ENCODE measurements at regions not wholly inside any gene's neighbourhood (a gene's known extent, or its start where the extent isn't known, plus 50 kb on each side); places are given as distances from the start of the nearest gene placed in this dataset.
A peak's percentile ranks its signal among the peaks of the same experiment; 100 is the strongest.

DNA sequence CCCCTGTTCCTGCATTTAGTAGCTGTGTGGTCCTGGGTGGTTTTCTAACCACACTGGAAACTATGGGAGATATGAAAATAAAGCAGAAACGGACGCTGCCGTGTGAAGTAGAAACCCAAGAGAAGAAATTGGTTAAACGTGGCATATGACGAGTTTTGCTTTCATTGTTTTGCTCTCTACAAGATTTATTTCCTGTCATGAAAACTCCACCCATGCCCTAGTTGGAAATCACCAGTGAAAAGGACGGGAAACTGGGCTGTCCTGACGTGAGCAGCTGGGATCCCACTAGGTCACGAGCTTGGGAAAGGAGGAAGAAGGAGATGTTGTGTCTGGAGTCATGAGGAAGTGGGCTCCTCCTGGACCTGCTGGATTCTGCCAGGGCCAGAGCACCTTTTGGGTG is 120.8 kb upstream of the GADD45A start:
- H3K4me1 ChIP-seq = no peaks in the 10 kb centered on the region
- DNase-seq (ENCODE audit: low spot score) = no peak
- no peaks in the 10 kb centered on the region for H3K27me3 ChIP-seq
- peaks cover 2% of the 10 kb centered on the region for H3K9me3 Mint-ChIP-seq
- H3K79me2 ChIP-seq (ENCODE audit: low read depth) = no peaks in the 10 kb centered on the region
- peak overlapping the region; percentile 66 for H3K27ac Mint-ChIP-seq
- H3K9me3 ChIP-seq (ENCODE audit: low read depth) = no peaks in the 10 kb centered on the region
- no peak overlapping the region for H3K27ac ChIP-seq
- no peak overlapping the region for H3K4me3 Mint-ChIP-seq
- H3K9ac ChIP-seq = no peak overlapping the region
- H3K4me1 Mint-ChIP-seq = peaks cover 4% of the 10 kb centered on the region
- H3K36me3 ChIP-seq = no peaks in the 10 kb centered on the region
- H3K4me2 ChIP-seq = no peak overlapping the region
- H3K4me3 ChIP-seq = no peak overlapping the region
- H3K27me3 Mint-ChIP-seq (ENCODE audit: insufficient read depth, low read depth) = peaks cover 8% of the 10 kb centered on the region
- no peaks in the 10 kb centered on the region for H4K20me1 ChIP-seq (ENCODE audit: low read depth)
- no peaks in the 10 kb centered on the region for H3K36me3 Mint-ChIP-seq
- H2AFZ ChIP-seq (replicated peaks) = no peak overlapping the region
- TF ChIP-seq, protein P1, sequence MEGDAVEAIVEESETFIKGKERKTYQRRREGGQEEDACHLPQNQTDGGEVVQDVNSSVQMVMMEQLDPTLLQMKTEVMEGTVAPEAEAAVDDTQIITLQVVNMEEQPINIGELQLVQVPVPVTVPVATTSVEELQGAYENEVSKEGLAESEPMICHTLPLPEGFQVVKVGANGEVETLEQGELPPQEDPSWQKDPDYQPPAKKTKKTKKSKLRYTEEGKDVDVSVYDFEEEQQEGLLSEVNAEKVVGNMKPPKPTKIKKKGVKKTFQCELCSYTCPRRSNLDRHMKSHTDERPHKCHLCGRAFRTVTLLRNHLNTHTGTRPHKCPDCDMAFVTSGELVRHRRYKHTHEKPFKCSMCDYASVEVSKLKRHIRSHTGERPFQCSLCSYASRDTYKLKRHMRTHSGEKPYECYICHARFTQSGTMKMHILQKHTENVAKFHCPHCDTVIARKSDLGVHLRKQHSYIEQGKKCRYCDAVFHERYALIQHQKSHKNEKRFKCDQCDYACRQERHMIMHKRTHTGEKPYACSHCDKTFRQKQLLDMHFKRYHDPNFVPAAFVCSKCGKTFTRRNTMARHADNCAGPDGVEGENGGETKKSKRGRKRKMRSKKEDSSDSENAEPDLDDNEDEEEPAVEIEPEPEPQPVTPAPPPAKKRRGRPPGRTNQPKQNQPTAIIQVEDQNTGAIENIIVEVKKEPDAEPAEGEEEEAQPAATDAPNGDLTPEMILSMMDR (IDR thresholded peaks at IDR 0.05) = no peak
- TF ChIP-seq EZH2 (IDR thresholded peaks at IDR 0.05) = no peak
- TF ChIP-seq EZH2phosphoT487 (IDR thresholded peaks at IDR 0.05) = no peak
- no peaks in the 10 kb centered on the region for H3F3A ChIP-seq (ENCODE audit: low read depth)

DNA sequence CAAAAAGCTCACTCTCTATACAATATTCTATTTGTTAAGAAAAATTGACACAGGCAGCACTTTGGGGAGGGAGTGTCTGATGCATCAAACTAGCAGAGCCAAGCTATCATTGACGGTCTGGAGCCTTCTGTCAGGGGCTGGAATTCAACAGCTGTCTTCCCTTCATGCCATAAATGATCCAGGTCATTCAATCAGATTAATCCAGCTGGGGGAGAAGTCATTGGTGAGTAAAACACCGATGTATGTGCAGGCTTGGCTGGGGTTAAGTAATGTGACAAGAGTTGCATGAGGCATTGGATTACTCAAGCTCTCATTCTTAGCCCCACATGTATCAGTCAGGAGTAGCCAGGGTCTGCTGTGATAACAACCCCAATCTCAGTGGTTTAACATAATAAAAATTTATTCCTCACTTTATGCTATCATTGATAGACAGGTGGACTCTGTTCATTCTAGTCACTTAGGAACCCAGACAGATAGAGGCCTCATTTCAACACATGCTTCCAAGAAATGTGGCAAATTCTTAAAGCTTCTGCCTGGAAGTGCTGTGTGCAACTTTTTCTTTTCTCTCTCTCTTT is 118.1 kb upstream of the GADD45A start:
- H3K27ac Mint-ChIP-seq = no peak overlapping the region
- no peak overlapping the region for H3K9ac ChIP-seq
- H3K79me2 ChIP-seq (ENCODE audit: low read depth) = no peaks in the 10 kb centered on the region
- H3K36me3 Mint-ChIP-seq = no peaks in the 10 kb centered on the region
- no peak overlapping the region for H3K4me3 ChIP-seq
- no peak for DNase-seq (ENCODE audit: low spot score)
- H3K27me3 ChIP-seq = no peaks in the 10 kb centered on the region
- H3K4me3 Mint-ChIP-seq = no peak overlapping the region
- H3K36me3 ChIP-seq = no peaks in the 10 kb centered on the region
- H3K4me1 Mint-ChIP-seq = no peaks in the 10 kb centered on the region
- no peaks in the 10 kb centered on the region for H3F3A ChIP-seq (ENCODE audit: low read depth)
- H3K27me3 Mint-ChIP-seq (ENCODE audit: insufficient read depth, low read depth) = peaks cover 3% of the 10 kb centered on the region
- H2AFZ ChIP-seq (replicated peaks) = no peak overlapping the region
- H3K9me3 Mint-ChIP-seq = peaks cover 2% of the 10 kb centered on the region
- TF ChIP-seq, protein P1 (IDR thresholded peaks at IDR 0.05) = no peak
- TF ChIP-seq EZH2 (IDR thresholded peaks at IDR 0.05) (no peak), EZH2phosphoT487 (IDR thresholded peaks at IDR 0.05) (no peak)
- H3K9me3 ChIP-seq (ENCODE audit: low read depth) = no peaks in the 10 kb centered on the region
- H3K4me1 ChIP-seq = no peaks in the 10 kb centered on the region
- no peak overlapping the region for H3K4me2 ChIP-seq
- no peaks in the 10 kb centered on the region for H4K20me1 ChIP-seq (ENCODE audit: low read depth)
- no peak overlapping the region for H3K27ac ChIP-seq

DNA sequence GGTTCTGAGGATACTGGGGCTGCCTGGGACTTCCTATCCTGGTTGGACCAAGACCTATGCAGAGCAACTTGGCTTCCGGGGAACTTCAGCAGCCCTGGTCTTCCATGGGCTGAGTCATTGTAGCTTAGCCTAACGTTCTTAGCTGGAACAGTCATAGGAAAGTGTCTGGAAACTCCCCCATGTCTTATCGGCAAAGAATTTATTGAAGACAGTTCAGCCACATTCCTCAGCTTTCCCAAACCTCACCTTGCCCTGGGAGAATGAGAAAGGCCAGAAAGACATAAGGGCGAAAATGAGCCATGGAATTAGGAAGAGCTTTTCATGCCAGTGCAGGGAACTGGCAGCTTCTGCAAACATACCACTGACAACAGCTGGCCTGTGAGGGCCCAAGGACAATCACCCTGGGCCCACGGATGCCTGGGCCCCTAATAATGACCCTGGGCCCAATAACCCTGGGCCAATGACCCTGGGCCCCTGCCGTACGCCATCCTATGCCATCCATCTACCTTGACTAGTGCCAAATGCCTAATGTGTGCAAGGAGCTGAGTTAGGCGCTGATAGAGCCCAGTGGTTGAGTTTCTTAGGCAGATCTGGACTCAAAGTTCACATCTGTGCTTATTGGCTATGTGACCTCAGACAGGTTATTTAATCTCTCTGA is 114.4 kb upstream of the GADD45A start:
- no peak for DNase-seq (ENCODE audit: low spot score)
- Histone ChIP-seq H3K9me3 (ENCODE audit: low read depth) (no peaks in the 10 kb centered on the region), H3K4me2 (no peak overlapping the region), H3F3A (ENCODE audit: low read depth) (no peaks in the 10 kb centered on the region), H4K20me1 (ENCODE audit: low read depth) (no peaks in the 10 kb centered on the region), H3K4me3 (no peak overlapping the region), H2AFZ (replicated peaks) (no peak overlapping the region), H3K4me1 (no peaks in the 10 kb centered on the region), H3K9ac (no peak overlapping the region), H3K27ac (no peak overlapping the region), H3K36me3 (no peaks in the 10 kb centered on the region), H3K27me3 (no peaks in the 10 kb centered on the region), H3K79me2 (ENCODE audit: low read depth) (no peaks in the 10 kb centered on the region)
- peaks cover 13% of the 10 kb centered on the region for H3K4me1 Mint-ChIP-seq
- no peak overlapping the region for H3K4me3 Mint-ChIP-seq
- H3K36me3 Mint-ChIP-seq = no peaks in the 10 kb centered on the region
- TF ChIP-seq EZH2phosphoT487 (IDR thresholded peaks at IDR 0.05) (no peak), EZH2 (IDR thresholded peaks at IDR 0.05) (no peak)
- TF ChIP-seq, protein P1 (IDR thresholded peaks at IDR 0.05) = no peak
- peaks cover 6% of the 10 kb centered on the region for H3K27me3 Mint-ChIP-seq (ENCODE audit: insufficient read depth, low read depth)
- no peak overlapping the region for H3K27ac Mint-ChIP-seq
- no peaks in the 10 kb centered on the region for H3K9me3 Mint-ChIP-seq
